HG03378 (cell line): ENCODE measurements at regions not wholly inside any gene's neighbourhood (a gene's known extent, or its start where the extent isn't known, plus 50 kb on each side); places are given as distances from the start of the nearest gene placed in this dataset.

ENCODE experiments used
- ATAC-seq: cut with Tn5 transposase; IDR thresholded peaks from one replicate; pipeline ENCODE4 v1.9.1; 2021; ENCODE audit warnings: mild to moderate bottlenecking, moderate library complexity; ENCODE audit not compliant: unreplicated experiment

DNA sequence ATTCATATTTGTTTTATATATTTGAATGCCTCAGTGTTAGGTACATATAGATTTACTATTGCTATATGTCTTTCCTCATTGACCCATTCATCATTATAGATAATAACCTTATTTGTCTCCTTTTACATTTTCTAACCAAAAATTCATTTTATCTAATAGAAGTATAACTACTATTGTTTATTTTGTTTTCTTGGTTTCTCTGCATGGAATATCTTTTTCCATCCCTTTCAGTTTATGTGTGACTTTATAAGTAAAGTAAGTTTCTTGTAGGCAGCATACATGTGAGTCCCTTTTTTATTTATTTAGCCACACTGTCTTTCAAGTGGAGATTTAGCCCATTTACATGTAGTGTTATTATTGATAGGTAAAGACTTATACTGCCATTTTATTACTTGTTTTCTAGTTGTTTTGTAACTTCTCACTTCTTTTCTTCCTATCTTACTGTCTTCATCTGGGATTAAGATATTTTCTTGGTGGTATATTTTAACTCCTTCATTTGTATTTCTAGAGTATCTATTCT is 572.0 kb upstream of the MAN1A1 start:
- no peak for ATAC-seq

DNA sequence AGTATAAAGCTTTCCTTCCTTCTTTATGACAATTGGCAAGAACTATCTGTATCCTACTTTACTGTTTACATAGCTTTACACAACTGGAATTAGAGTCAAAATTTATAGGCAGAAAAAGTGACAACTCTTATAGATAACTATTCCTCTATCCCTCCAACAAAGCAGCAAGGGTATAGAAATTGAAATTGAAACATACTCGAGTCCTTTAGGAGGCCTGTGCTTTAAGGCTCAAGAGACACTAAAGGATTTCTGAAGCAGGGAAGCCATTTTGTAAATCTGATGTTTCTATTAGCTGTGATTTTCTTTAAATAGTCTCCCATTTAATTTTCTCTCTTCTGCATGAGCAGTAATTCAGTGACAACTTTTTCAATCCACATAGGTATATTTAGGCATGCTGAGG is 567.6 kb upstream of the MAN1A1 start:
- ATAC-seq = no peak

DNA sequence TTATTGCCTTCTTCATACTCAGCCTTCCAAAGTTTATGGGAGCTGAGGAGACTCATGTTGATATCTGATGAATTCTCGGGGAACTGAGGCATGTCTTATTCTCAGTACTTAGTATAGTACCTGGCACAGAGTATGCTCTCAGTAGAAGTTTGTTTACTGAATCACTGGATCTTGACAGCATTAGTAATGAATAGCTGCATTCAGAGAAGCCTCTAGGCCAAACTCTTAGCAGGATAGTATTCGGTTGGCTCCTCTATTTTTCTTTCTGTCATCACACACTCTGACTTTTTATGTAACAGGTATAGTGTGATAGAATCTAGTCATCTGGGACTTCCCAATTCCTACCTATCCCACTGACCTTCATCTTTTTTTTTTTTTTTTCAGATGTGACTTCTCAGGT is 566.4 kb upstream of the MAN1A1 start:
- ATAC-seq = no peak

DNA sequence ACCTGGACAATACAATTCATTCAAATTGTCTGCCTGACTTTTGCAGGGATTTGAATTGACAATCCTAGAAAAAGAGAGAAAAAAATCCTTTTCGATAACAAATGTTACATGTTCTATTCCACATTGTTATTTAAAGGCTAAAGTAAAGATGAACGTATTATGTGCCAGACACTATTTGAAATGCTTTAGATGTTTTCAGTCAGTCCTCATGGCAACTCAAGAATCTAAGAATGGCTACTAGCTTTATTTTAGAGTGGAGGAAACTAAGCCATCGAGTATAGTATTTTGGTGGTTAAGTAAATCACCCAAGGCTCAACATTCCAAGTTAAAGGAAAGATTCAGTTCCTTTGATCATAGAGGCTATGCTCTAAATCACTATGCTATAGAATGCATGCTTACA is 558.6 kb upstream of the MAN1A1 start:
- no peak for ATAC-seq

DNA sequence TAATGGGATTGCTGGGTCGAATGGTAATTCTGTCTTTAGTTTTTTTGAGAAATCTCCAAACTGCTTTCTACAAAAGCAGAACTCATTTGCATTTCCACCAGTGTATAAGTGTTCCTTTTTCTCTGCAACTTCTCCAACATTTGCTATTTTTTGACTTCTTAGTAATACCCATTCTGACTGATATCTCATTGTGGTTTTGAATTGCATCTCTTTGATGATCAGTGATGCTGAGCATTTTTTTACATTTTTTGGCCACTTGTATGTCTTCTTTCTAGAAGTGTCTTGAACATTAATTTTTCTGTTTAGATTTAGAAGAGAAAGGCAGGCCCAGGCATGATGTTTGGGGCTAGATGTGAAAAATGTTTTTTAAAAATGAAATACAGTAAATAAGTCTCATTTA is 553.1 kb upstream of the MAN1A1 start:
- no peak for ATAC-seq

DNA sequence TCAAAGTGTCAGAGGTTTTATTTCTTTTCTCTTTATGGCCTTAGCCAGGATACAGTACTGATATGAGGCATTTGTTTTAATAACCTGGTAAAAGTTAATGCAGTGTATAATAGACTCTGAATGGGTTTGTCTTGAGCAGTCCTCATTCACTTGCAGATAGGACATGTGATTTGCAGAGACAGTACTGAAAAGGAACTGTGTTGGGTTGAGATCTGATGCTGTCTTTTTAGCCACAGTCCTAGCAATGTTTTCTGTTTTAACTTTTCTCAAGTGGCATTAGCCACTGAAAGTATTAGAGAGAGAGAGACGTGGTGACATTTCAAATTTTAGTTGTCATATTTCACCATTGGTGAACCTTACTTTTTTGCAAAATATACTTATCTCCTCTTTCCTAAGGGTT is 547.2 kb upstream of the MAN1A1 start:
- no peak for ATAC-seq

DNA sequence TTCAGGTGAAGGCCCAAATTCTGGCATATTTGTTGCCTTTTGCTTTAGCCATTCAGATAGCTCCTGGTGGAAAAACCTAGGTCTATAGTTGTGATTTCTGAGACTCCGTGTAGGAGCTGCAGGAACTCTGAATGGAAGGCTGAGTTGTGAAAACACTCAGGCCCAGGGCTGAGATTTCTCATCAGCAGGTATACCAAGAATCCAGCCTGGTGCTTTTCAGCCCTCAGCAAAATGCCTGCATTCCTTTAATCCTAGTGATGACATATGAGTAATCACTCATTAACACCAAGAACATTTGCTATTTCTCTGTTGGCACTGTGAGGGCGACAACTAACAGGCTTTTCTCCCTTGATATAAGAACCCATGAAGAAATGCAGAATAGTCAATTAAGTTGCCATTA is 546.1 kb upstream of the MAN1A1 start:
- no peak for ATAC-seq

DNA sequence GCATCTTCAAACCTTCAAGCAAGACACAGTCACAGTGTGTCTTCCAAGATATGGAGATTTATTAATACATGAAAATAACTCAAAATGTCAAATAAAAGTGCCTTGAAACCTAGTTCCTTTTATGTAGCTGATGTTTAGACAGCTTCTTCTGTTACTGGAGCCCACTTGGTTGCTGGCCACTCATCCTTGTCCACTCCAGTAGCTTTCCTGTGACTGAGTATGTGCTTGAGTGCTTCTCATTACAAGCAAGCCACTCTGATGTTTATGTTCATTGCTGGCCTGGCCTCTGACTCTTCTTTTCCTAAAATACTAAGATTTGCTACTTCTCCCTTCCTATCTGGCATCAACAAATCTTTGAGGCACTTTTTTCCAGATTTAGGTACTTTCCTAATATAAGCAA is 545.2 kb upstream of the MAN1A1 start:
- ATAC-seq = no peak

DNA sequence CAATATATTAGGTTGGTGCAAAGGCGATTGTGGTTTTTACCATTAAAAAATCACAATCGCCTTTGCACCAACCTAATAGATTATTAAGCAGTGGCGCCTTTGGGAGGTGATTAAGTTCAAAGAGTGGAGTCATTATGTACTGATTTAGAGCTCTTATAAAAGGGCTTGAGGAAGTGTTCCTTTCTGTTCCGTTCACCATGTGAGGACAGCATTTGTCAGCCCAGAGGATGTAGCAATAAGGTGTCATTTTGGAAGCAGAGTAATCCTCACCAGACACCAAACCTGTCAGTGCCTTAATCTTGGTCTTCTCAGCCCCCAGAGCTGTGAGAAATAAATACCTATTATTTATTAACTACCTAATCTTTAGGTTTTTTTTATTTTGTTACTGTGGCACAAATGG is 542.1 kb upstream of the MAN1A1 start:
- ATAC-seq = no peak

DNA sequence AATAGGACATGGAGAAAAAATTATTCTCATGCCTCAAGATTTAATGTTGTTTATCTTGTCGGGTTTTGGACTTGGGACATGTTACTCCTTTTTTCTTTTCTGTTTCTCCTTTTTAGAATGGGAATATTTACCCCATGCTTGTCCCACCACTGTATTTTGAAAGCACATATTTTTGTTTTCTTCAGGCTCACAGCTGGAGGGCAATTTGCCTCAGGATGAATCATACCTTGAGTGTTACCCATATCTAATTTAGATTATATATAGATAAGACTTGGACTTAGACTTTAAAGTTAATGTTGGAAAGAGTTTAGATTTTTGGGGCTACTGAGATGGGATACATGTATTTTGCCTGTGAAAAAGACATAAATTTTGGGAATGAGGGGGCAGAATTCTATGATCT is 541.6 kb upstream of the MAN1A1 start:
- no peak for ATAC-seq

DNA sequence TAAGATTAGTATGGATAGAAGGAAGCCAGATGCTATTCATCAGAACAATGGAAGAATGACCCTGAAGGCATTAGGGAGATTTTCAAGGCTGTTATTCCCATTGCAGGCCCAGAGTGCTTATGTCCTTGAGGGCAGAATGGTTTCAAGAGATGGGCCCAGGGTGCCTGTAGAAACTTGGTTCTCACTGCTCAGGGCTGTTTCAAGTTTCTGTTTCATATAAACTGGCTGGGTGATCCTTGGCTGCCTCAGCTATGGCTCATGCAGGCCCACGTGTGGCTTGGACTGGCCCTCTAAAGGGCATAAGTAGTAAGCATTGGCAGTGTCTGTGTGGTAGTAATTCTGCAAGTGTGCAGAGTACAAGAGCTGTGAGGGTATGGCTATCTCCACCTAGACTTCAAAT is 540.9 kb upstream of the MAN1A1 start:
- no peak for ATAC-seq

DNA sequence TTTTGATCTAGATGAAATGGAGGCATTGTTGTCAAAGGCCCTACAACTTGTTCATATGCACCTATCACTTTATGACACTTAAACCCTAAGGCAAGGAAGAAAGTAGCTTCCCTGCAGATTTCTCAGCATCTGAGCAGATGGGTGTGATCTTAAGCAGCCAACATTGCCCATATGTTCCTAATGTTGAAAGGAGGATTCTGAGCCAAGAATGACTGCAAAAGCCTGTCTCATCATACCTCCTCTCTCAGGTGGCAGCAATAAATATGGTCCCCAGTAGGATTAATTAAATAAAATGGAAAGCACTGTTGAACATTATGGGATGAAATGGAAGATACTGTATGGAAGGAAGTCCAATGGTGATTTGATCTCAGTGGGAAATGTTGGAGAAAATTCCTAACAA is 538.1 kb upstream of the MAN1A1 start:
- no peak for ATAC-seq

DNA sequence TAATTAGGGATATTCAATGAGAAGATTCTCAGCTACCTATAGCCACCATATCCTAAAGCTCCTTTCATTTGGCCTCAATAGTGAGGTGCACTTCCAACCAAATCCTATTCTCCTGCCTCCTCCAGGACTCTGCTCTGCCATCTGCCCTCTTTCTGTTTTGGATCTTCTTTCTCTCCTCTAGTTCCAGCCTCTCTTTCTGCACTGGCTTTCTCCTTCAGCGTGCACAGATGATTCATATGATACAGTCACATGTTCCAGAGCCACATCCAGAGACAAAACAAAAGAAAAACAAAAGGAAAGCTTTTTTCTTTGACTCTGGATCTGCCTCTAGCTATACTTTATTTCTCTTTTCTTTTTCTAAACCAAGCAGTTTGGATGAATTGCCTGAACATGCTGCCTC is 531.9 kb upstream of the MAN1A1 start:
- ATAC-seq = no peak

DNA sequence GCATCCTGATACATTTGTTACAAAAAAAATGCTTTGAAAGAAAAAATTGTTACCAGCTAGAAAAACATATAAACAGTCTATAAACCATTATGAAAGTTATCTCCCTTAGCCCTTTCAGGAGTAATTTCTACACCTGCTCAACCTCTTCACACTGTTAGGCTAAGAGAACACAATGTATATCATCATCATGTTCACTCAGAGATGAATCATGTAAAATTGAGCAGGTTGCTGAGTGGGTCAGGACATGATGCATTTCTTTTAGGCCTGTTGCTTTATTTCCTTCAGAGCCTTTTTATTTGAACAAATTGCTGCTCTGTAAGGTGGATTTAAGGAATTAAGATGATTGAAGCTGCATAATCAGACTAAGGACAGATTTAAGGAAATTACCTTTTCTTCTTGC is 531.3 kb upstream of the MAN1A1 start:
- no peak for ATAC-seq

DNA sequence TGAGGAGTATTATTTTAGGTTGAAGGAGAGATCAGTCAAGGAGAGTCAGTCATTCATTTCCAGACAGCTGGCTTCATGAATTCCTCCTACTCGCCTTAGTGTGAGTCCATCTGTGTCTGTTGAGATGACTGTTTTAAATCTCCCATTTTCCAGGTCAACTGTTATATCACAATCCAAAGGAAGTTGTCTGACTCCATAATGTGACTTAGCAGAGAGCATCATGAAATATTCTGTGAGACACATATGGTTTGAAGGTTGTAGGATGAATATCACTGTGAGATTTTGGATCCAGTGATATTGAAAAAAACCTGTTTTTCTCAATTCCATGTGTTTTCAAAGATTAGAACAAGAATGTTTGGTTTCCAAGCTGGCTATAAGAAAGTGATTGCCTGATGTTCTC is 530.2 kb upstream of the MAN1A1 start:
- no peak for ATAC-seq

DNA sequence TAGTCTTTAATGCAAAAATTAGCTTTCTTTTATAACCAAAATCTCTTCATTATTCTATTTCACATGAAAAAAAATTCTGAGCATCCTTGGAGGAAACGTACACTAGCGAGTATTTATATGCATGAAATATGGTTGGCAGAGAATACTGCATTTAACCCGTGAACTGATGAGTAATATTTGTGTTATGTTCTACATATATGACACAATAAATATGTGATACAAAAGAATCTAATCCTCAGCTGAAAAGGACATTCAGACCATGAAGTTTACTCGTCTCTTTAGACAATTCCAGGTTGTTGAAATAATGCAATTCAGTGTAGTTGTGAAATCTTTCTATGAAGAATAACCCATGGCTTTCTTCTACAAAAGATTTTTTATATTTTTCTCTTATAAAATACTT is 524.8 kb upstream of the MAN1A1 start:
- no peak for ATAC-seq

DNA sequence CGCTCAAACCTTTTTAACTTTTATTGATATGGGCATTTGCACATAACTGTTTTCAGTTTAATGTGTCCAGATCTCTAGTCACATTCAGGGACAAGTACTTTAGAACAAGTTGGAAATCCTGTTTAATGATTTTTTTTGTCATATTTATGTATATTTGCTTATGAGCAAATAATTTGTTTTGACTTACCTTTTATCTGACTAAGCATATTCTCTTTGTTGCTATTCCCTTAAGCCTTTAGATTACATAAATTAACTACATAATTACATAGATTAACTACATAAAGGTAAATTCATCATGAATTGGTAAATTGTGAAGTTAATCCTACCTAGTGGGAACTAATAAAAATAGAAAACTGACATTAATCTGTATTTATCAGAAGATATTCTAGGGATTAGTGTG is 523.5 kb upstream of the MAN1A1 start:
- no peak for ATAC-seq

DNA sequence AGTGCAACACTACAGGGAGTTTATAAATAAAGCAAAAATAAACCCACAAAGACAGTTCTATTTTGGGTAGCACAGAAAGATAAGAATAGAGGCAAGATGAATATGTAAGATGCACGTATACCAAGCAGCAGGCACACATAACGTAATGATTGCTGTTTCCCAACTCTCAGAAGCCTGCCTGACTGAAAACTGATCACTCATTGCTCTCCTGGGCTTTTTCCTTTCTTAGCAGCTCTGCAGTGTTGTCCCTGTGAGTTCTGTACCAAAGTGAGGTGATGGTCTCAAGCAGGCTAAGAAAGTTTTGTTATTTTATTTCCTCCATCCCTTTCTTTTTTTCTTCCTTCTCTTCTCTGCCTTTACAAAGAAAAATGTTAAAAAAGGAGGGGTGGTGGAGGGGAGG is 522.0 kb upstream of the MAN1A1 start:
- ATAC-seq = no peak

DNA sequence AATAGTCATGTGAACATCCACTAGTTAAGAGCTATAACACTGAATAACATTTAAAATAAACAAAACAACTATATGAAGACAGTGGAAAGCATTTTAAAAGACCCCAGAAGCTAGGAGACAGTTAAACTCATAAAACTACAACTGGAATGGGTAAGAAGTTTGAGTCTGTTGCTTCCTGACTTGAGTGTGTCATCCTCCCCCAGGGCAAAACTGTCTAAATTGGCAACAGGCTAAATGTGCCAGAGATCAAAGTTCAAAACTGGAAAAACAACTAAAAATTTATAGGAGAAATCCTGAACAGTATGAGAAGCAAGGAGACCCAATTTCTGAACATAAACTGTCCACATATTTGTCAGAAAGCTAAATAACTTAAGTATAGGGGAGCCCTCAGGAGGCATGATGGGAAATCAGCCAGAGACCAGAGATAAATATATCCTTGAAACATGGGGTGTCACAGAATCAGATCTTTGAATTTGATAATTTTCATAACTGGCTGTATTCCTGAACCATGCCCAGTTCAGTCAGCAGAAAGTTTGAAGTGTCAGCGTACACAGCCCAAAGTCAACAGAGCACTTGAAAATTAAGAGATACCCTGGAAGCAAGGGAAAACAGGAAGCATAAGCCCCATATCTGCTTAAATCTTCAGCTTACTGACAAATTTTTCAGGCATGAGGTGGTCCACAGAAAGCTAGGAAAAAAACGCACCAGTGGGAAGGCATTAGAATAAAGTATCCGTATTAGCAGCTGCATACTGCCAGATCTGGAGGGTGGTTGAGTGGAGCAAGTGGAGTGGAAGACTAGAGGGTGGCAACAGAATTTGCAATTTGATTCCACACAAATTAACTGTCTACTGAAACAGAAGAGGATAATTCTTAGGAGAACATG is 516.1 kb upstream of the MAN1A1 start:
- ATAC-seq = no peak

DNA sequence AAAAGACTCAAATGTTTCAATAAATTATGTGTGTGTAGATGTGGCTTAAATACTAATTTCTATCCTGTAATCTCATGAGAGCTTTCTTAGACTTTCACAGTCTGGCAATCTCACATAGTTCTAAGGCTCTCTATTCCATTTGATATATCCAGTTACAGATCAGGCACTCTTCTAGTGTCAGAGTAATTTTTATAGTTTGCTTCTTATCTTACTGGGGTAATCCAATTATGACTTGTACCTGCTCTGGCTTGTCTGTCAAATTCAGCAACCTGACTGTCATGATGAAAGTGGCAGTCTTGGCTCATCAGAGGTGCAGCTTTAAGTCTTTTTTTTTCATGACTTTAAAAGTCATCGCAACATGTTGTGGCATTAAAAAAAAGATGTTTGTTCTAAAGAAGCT is 513.2 kb upstream of the MAN1A1 start:
- no peak for ATAC-seq

DNA sequence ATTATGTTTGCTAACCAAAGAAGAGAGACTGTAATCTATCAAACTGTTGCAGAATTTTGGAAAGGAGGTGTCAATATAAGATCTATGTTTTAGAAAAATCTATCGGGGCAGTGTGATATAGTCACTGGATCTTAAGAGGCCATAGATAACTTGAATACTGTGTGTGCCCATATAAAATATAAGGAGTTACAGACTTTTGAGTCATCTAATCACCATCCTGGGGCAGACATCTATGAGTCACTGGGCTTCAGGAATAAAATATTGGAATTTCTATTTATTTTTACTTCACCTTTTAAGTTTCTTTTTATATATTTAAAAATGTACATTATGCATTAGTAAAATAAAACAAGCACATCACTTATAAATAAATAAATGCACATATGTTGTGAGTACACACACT is 509.3 kb upstream of the MAN1A1 start:
- no peak for ATAC-seq

DNA sequence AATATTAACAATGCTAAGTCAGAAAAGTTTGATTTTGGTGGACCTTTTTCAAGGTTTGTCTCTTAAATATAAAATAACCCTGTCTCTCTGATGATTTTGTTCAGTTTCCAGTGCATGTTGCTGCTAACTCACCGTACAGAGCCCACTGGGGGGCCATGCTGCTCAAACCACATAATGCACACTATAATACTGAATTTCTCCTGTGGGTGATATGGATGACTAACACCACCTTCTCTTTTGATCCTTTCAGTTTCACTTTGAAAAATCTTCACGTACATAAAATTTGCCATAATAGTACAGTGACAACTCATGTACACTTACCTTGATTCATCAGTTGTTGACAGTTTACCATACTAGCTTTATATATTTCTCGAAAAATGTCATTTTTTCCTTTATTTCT is 506.6 kb upstream of the MAN1A1 start:
- peak; percentile 94 for ATAC-seq

DNA sequence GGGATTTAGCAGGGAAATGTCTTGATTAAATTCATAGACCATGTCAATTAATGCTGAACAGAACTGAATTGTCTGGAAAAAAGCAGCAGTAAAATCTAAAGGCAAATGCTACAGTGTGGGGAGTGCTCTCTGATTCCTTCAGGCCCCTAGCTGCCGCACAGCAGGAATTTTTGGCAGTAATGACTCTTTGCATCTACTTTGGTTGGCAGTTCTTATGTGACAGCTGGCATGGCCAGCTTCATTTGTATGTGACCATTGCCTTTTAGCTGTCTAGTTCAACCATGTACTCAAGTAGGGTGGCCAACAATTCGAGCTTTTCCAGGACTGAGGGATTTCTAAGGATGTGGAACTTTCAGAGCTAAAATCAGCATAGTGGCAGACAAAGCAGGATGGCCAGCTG is 499.1 kb upstream of the MAN1A1 start:
- ATAC-seq = no peak
